CD4-positive, alpha-beta T cell treated with Interferon alpha-2 for 1 hour (primary cell): ENCODE measurements at regions not wholly inside any gene's neighbourhood (a gene's known extent, or its start where the extent isn't known, plus 50 kb on each side); places are given as distances from the start of the nearest gene placed in this dataset.

Experiments
- DNase-seq, 2 donors: peaks; one replicate each; pipeline ENCODE4 v3.0.0-alpha.2; 2020 to 2022

GRCh38 chr1:58862728-58863385 is 79.0 kb upstream of the JUN start:
- DNase-seq, result no peak

GRCh38 chr1:58864654-58865053 is 80.8 kb upstream of the JUN start:
- DNase-seq, result no peak

DNA sequence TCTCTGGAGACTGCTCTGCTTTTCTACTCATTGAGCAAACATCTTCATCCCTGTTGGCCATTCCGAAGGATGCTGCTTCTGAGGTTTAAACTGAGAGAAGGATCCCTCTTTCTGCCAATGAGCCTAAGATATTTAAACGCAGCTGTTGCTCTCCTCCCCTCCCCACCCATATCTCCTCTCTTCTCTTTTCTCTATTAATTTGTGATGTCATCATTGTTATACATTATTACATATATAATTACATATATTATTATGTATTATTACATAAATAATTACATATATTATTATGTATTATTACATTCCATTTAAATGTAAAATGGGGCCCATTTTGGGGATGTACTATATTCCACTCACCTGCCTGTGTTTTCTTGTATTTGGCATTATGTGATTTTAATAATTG is 82.7 kb upstream of the JUN start:
- no peak for DNase-seq

DNA sequence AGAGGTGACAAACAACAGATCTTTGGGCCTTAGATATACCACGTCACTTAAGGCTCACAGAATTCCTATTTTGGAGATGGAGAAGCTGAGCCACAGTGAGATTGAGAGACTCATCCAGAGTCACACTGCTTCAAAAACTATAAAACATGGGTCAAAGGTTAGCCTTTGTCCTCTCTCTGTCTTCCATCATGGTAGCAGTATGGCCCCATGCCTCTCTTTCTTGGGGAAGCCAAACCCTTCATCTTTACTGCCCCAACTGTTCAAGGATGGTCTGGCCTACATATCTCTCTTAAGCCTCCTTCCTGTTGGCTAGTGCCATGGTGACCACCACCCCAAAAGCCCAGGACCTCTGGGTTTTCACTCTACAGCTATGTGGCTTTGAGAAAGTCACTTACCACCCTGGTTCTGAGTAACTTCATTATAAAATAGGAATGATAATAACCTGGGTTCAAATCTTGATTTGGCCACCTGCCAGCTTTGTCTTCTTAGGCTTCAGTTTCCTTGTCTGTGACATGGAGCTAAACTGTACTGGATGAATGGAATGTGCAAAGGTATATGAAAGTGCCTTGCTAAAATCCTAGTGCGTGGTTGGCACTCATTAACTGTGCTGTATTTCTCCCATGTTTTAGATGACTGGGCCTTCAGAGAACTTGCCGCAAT is 85.9 kb upstream of the JUN start:
- no peak for DNase-seq

DNA sequence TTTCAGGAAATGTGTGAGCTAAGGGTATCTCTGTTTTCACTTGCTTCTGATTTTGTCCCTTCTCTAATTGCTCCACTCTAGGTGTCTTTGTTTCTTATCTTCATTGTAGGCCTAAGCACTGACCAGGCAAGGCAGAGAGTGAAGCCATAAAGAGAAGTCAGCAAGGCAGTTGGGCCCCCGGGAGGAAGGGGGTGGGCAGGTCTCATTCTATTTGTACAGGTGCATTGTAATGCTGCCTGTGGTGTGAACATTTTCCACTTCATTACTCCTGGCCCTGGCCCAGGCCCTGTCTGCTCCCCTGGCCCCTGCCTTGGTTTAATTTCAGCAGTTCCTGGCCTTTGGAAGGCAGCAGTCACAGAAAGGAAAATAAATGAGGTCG is 86.4 kb upstream of the JUN start:
- DNase-seq, result no peak

- DNase-seq, result no peak
Observed at GRCh38 chr1:58874342-58874741, 90.5 kb upstream of the JUN start.

- no peak for DNase-seq
Observed at GRCh38 chr1:58874757-58875755, 91.2 kb upstream of the JUN start.

GRCh38 chr1:58879464-58879863 is 95.6 kb upstream of the JUN start:
- DNase-seq, result no peak

DNA sequence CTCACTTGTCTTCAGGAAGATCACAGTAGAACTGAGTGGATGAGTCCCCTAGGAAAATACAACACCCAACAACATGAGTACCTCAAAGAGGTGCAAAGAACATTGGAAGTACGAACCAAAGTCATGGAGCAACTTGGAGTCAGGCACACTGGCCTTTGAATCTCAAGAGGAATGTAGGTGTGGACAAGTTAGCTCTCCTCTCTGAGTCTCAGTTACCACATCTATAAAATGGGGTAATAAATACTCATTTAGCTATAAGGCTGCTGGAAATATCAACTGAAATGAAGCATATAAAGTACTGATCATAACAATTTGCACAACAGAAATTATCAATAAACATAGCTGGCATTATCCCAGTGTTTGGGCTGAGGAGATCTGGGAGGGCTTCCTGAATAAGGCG is 96.7 kb upstream of the JUN start:
- no peak for DNase-seq

- peak in 1 of 2 donors; percentile 21 for DNase-seq
Observed at GRCh38 chr1:58881471-58881994, 97.7 kb upstream of the JUN start.

- no peak for DNase-seq
Observed at GRCh38 chr1:58882322-58882948, 98.6 kb upstream of the JUN start.

GRCh38 chr1:58883037-58883887 is 99.4 kb upstream of the JUN start:
- peak in 1 of 2 donors; percentile 60 for DNase-seq

DNA sequence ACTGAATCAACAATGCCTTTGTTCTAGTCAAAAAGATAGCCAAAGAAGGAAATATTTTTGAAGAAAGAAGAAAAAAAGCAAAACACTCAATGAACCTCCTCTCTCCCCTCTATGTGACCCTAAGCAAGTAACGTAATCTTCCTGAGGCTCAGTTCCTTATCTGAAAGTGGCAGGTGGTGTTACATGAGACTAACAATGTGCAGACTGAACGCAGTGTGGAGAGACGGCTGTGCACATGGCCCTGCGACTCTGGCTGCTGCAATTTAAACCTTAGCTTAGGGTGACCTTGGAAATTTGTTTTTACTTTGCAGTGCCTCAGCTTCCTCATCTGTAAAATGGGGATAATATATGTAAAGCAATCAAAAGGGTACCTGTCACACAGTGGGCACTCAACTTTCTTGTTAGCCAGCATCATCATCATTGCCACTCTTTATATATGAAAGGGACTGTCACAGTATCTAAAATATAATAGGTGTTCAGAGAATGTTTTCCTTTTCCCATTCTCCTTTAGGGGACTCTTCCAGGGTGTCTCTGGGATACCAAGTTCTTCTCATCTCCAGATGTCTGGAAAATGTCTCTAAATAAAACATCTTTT is 100.1 kb upstream of the JUN start:
- DNase-seq, result no peak

DNA sequence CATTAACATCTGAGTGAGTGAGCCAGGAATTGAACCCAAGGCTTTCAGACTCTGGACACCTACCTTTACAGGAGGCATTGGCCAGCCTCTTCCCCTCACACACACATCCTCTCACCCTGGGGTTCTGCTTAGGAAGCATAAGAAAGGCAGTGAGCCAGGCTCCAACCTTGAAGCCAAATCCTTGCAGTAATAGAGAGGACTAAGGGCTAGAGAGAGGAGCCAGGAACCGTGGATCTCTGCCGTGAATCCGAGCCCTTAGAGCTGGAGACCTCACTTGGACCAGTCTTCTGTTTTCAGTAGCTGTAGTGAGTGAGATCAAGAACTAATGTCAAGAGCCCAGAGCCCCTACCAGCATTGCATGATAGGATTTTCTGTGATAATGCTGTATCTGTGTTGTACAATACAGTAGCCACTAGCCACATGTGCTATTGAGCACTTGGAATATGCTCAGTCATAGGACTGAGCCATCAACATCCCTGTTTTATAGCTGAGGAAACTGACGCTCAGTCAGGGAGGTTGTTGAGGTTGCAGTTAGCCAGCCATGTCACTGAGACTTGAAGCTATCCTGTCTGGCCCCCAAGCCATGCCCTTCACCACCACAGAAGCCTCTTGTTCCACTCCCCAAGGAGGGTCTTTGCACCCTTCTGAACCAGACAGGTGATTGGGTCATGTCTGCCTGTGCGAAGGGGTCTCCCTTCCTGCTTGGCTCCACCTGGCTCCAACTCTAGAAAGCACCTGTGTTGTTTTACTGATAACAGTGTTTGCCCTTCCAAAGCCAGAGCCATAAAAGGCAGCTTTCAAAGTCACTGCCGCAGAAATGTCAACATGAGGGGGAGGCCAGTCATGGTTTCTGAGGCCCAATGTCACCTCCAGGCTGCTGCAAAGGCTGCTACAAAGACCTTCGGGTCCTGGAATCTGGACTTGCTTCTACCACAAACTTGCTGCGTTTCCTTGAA is 101.1 kb upstream of the JUN start:
- no peak for DNase-seq

GRCh38 chr1:58885998-58886397 is 102.2 kb upstream of the JUN start:
- DNase-seq, result peak; percentile 35 to 53

- DNase-seq, result no peak
Observed at GRCh38 chr1:58886611-58887010, 102.8 kb upstream of the JUN start.

- DNase-seq, result no peak
Observed at GRCh38 chr1:58887059-58887458, 103.2 kb upstream of the JUN start.

- no peak for DNase-seq
Observed at GRCh38 chr1:58888833-58889232, 105.0 kb upstream of the JUN start.

GRCh38 chr1:58890113-58890512 is 106.3 kb upstream of the JUN start:
- no peak for DNase-seq

DNA sequence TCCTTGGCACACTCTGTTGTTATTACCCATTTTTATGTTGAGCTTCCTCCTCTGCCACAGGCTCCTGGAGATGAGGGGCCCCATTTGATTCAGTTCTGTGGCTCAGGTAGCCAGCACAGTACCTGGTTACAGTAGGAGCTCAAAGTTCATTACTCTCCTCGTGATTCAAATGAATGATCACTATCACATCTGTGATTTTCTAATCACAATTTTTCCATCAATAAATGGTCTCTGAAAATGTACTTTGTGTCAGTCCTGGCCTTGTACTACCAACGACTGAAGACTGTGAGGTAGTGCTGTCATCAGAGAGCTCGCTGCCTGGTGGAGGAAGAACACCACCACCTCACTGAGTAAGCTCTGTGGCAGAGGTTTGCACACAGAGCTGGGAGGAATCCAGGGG is 106.8 kb upstream of the JUN start:
- DNase-seq, result no peak
